Neural cell (in vitro differentiated cells): ENCODE measurements at regions not wholly inside any gene's neighbourhood (a gene's known extent, or its start where the extent isn't known, plus 50 kb on each side); places are given as distances from the start of the nearest gene placed in this dataset.

Experiments used
- H2AFZ ChIP-seq: fragments of 200-600, 300-800 bp; sonication (generic), shearing (Covaris generic); 2 replicates; pipeline ENCODE4 v1.6.0; 2014; ENCODE audit warnings: low read depth, mild to moderate bottlenecking, antibody characterized with exemption, low read length, moderate library complexity
- H3F3A ChIP-seq: fragments of 200-600 bp; shearing (Covaris generic); 2 replicates; pipeline ENCODE4 v1.6.1; 2016; ENCODE audit warnings: mild to moderate bottlenecking, moderate library complexity, mixed read lengths, antibody characterized with exemption, low read length; ENCODE audit not compliant: insufficient read depth, poor library complexity, severe bottlenecking
- H3K27ac ChIP-seq: fragments of 200-600, 300-800 bp; sonication (generic), shearing (Covaris generic); 2 replicates; pipeline ENCODE4 v1.5.1; 2014; ENCODE audit warnings: mild to moderate bottlenecking, low read length, moderate library complexity
- H3K27me3 ChIP-seq: fragments of 300-800, 200-600 bp; sonication (generic), shearing (Covaris generic); 2 replicates; pipeline ENCODE4 v1.6.0; 2014; ENCODE audit warnings: mild to moderate bottlenecking, low read depth, low read length, moderate library complexity; ENCODE audit not compliant: insufficient read depth
- H3K36me3 ChIP-seq: fragments of 300-800, 200-600 bp; sonication (generic), shearing (Covaris generic); 2 replicates; pipeline ENCODE4 v1.5.1; 2014; ENCODE audit warnings: mild to moderate bottlenecking, antibody characterized with exemption, low read length, moderate library complexity; ENCODE audit not compliant: insufficient read depth
- H3K4me2 ChIP-seq: fragments of 300-800, 200-600 bp; sonication (generic), shearing (Covaris generic); 2 replicates; pipeline ENCODE4 v1.6.0; 2014; ENCODE audit warnings: mild to moderate bottlenecking, low read length
- H3K4me3 ChIP-seq: fragments of 300-800, 200-600 bp; sonication (generic), shearing (Covaris generic); 2 replicates; pipeline ENCODE4 v1.5.1; 2014; ENCODE audit warnings: mild to moderate bottlenecking, low read length, moderate library complexity
- H3K79me2 ChIP-seq: fragments of 200-600 bp; shearing (Covaris generic); replicated peaks from 2 replicates; pipeline ENCODE4 v1.6.0; 2014; ENCODE audit warnings: mild to moderate bottlenecking, low read length, moderate library complexity; ENCODE audit not compliant: insufficient read depth
- H3K9ac ChIP-seq: fragments of 300-800, 200-600 bp; sonication (generic), shearing (Covaris generic); 2 replicates; pipeline ENCODE4 v1.6.1; 2016; ENCODE audit warnings: mild to moderate bottlenecking, low read length, mixed read lengths
- H3K9me2 ChIP-seq: fragments of 200-600 bp; shearing (Covaris generic); 2 replicates; pipeline ENCODE4 v1.6.1; 2016; ENCODE audit warnings: mild to moderate bottlenecking, low read length, mixed read lengths; ENCODE audit not compliant: insufficient read depth
- H3K9me3 ChIP-seq: fragments of 200-600, 300-800 bp; sonication (generic), shearing (Covaris generic); 2 replicates; pipeline ENCODE4 v1.6.1; 2016; ENCODE audit warnings: mild to moderate bottlenecking, mixed run types, low read length, moderate library complexity, mixed read lengths
- H4K20me1 ChIP-seq: fragments of 200-600 bp; shearing (Covaris generic); 2 replicates; pipeline ENCODE4 v1.6.1; 2016; ENCODE audit warnings: mild to moderate bottlenecking, mixed run types; ENCODE audit not compliant: insufficient read depth
- CTCF ChIP-seq: fragments of 450-650 bp; IDR thresholded peaks from 2 replicates; pipeline ENCODE4 v1.5.1; 2014; ENCODE audit warnings: antibody characterized with exemption, mild to moderate bottlenecking, moderate library complexity; ENCODE audit not compliant: poor library complexity, severe bottlenecking
- EP300 ChIP-seq: fragments of 450-650 bp; conservative IDR thresholded peaks from 2 replicates; pipeline ENCODE4 v1.6.1; 2014; ENCODE audit warnings: antibody characterized with exemption, mild to moderate bottlenecking, moderate library complexity; ENCODE audit not compliant: poor library complexity, severe bottlenecking
- EZH2 ChIP-seq: fragments of 200-600, 300-800 bp; shearing (Covaris generic), sonication (generic); IDR thresholded peaks from 2 replicates; pipeline ENCODE4 v1.6.1; 2014; ENCODE audit warnings: antibody characterized with exemption, low read length, borderline replicate concordance, mild to moderate bottlenecking; ENCODE audit not compliant: insufficient read depth, poor library complexity, severe bottlenecking
- MXI1 ChIP-seq: fragments of 450-650 bp; conservative IDR thresholded peaks from 2 replicates; pipeline ENCODE4 v1.6.1; 2014; ENCODE audit warnings: antibody characterized with exemption, mild to moderate bottlenecking; ENCODE audit not compliant: poor library complexity, severe bottlenecking
- POLR2AphosphoS5 ChIP-seq: IDR thresholded peaks from 2 replicates; pipeline ENCODE4 v1.6.1; 2012
- RAD21 ChIP-seq: fragments of 450-650 bp; conservative IDR thresholded peaks from 2 replicates; pipeline ENCODE4 v1.6.1; 2014; ENCODE audit warnings: antibody characterized with exemption, mild to moderate bottlenecking, moderate library complexity
- REST ChIP-seq: IDR thresholded peaks from 2 replicates; pipeline ENCODE4 v1.6.1; 2012; ENCODE audit warnings: borderline replicate concordance
- SMC3 ChIP-seq: fragments of 450-650 bp; conservative IDR thresholded peaks from 2 replicates; pipeline ENCODE4 v1.6.1; 2014; ENCODE audit warnings: antibody characterized with exemption, mild to moderate bottlenecking, moderate library complexity; ENCODE audit not compliant: poor library complexity
- TAF1 ChIP-seq: IDR thresholded peaks from 2 replicates; pipeline ENCODE4 v1.6.1; 2012; ENCODE audit warnings: low read depth

GRCh38 chr16:6861815-6862477, 470.7 kb upstream of the RBFOX1 start:
- H3K4me3 ChIP-seq, result no peak overlapping the region
- no peak overlapping the region for H3K9ac ChIP-seq
- no peaks in the 10 kb centered on the region for H3K27me3 ChIP-seq
- H3K9me2 ChIP-seq, result no peaks in the 10 kb centered on the region
- H3K4me2 ChIP-seq, result no peak overlapping the region
- H3K36me3 ChIP-seq, result no peaks in the 10 kb centered on the region
- no peak overlapping the region for H3K27ac ChIP-seq
- no peaks in the 10 kb centered on the region for H4K20me1 ChIP-seq
- no peak overlapping the region for H2AFZ ChIP-seq
- H3K79me2 ChIP-seq, result no peaks in the 10 kb centered on the region
- no peaks in the 10 kb centered on the region for H3K9me3 ChIP-seq
- TF ChIP-seq TAF1, result no peak
- TF ChIP-seq REST, result no peak
- TF ChIP-seq POLR2AphosphoS5, result no peak
- no peak for TF ChIP-seq SMC3
- no peak for TF ChIP-seq RAD21
- no peak for TF ChIP-seq EP300
- no peak for TF ChIP-seq CTCF
- H3F3A ChIP-seq, result no peaks in the 10 kb centered on the region

- no peak overlapping the region for H3K4me2 ChIP-seq
- H3K4me3 ChIP-seq, result no peak overlapping the region
- no peaks in the 10 kb centered on the region for H3K79me2 ChIP-seq
- H3K9ac ChIP-seq, result no peak overlapping the region
- H4K20me1 ChIP-seq, result no peaks in the 10 kb centered on the region
- H3F3A ChIP-seq, result no peaks in the 10 kb centered on the region
- no peak overlapping the region for H3K27ac ChIP-seq
- TF ChIP-seq CTCF, result no peak
- TF ChIP-seq POLR2AphosphoS5, result no peak
- TF ChIP-seq SMC3, result no peak
- no peak for TF ChIP-seq TAF1
- TF ChIP-seq EZH2, result no peak
- TF ChIP-seq RAD21, result no peak
- no peak for TF ChIP-seq EP300
- TF ChIP-seq MXI1, result no peak
- TF ChIP-seq REST, result no peak
- H3K9me3 ChIP-seq, result no peaks in the 10 kb centered on the region
- H3K36me3 ChIP-seq, result no peaks in the 10 kb centered on the region
- no peaks in the 10 kb centered on the region for H3K27me3 ChIP-seq
- H3K9me2 ChIP-seq, result no peaks in the 10 kb centered on the region
- H2AFZ ChIP-seq, result no peak overlapping the region
Observed at GRCh38 chr16:6861135-6861814, 471.4 kb upstream of the RBFOX1 start.
